GM23338 (cell line): ENCODE measurements at regions not wholly inside any gene's neighbourhood (a gene's known extent, or its start where the extent isn't known, plus 50 kb on each side); places are given as distances from the start of the nearest gene placed in this dataset.

Experiments
- CREB1 ChIP-seq: fragments of 250-450 bp; sonication (Bioruptor Pico); IDR thresholded peaks from 2 replicates; pipeline ENCODE4 v1.5.0; 2020; ENCODE audit warnings: low read depth, mild to moderate bottlenecking, moderate library complexity
- EZH2 ChIP-seq: fragments of 200-600 bp; sonication (generic); IDR thresholded peaks from one replicate; pipeline ENCODE4 v1.8.0; 2017; ENCODE audit warnings: antibody characterized with exemption, mild to moderate bottlenecking, low read depth; ENCODE audit not compliant: unreplicated experiment
- POLR2AphosphoS5 ChIP-seq: IDR thresholded peaks from 2 replicates; pipeline ENCODE4 v1.6.1; 2016; ENCODE audit warnings: antibody characterized with exemption, low read depth
- TF ChIP-seq, protein P1 (sequence below), 2 experiments: fragments of 200-600 bp in 1 of 2; sonication (generic) in 1 of 2; conservative IDR thresholded peaks; 2 replicates each; pipeline versions ENCODE4 v1.5.1 to v1.6.1; 2016 to 2017; ENCODE audit warnings: antibody characterized with exemption in 2 of 2, low read depth in 2 of 2, mild to moderate bottlenecking in 2 of 2, moderate library complexity in 1 of 2
- TF ChIP-seq, protein P2 (sequence below): IDR thresholded peaks from one replicate; pipeline ENCODE4 v1.6.1; 2018; ENCODE audit warnings: antibody characterized with exemption; ENCODE audit not compliant: unreplicated experiment

DNA sequence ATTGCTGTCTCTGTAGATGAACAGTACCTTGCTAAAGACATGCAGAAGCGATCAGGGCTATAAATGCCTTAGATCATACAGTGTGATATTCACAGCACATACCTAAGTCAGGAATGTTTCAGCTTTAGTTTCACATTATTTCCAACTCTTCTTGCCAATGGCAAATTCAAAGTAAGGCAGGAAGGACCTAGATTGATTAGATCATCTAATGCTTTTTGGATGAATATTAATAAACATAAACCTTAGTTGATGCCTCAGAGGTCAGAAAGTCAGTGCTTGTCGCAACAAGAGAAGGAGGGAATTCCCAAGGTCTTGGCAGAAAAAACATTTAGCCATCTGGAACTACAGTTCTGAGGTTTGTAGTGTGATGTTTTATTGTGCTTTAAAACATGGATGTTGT is 122.3 kb downstream of the TNFSF18 start:
- TF ChIP-seq, protein P1, sequence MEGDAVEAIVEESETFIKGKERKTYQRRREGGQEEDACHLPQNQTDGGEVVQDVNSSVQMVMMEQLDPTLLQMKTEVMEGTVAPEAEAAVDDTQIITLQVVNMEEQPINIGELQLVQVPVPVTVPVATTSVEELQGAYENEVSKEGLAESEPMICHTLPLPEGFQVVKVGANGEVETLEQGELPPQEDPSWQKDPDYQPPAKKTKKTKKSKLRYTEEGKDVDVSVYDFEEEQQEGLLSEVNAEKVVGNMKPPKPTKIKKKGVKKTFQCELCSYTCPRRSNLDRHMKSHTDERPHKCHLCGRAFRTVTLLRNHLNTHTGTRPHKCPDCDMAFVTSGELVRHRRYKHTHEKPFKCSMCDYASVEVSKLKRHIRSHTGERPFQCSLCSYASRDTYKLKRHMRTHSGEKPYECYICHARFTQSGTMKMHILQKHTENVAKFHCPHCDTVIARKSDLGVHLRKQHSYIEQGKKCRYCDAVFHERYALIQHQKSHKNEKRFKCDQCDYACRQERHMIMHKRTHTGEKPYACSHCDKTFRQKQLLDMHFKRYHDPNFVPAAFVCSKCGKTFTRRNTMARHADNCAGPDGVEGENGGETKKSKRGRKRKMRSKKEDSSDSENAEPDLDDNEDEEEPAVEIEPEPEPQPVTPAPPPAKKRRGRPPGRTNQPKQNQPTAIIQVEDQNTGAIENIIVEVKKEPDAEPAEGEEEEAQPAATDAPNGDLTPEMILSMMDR (conservative IDR thresholded peaks at IDR 0.05; ENCODE audit: low read depth in 2 of 2) = no peak
- TF ChIP-seq POLR2AphosphoS5 = no peak
- TF ChIP-seq EZH2 = no peak
- TF ChIP-seq, protein P2, sequence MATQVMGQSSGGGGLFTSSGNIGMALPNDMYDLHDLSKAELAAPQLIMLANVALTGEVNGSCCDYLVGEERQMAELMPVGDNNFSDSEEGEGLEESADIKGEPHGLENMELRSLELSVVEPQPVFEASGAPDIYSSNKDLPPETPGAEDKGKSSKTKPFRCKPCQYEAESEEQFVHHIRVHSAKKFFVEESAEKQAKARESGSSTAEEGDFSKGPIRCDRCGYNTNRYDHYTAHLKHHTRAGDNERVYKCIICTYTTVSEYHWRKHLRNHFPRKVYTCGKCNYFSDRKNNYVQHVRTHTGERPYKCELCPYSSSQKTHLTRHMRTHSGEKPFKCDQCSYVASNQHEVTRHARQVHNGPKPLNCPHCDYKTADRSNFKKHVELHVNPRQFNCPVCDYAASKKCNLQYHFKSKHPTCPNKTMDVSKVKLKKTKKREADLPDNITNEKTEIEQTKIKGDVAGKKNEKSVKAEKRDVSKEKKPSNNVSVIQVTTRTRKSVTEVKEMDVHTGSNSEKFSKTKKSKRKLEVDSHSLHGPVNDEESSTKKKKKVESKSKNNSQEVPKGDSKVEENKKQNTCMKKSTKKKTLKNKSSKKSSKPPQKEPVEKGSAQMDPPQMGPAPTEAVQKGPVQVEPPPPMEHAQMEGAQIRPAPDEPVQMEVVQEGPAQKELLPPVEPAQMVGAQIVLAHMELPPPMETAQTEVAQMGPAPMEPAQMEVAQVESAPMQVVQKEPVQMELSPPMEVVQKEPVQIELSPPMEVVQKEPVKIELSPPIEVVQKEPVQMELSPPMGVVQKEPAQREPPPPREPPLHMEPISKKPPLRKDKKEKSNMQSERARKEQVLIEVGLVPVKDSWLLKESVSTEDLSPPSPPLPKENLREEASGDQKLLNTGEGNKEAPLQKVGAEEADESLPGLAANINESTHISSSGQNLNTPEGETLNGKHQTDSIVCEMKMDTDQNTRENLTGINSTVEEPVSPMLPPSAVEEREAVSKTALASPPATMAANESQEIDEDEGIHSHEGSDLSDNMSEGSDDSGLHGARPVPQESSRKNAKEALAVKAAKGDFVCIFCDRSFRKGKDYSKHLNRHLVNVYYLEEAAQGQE = no peak
- TF ChIP-seq CREB1 (CRISPR knock-in tag) = no peak
